ENCODE measurements at regions not wholly inside any gene's neighbourhood (a gene's known extent, or its start where the extent isn't known, plus 50 kb on each side); places are given as distances from the start of the nearest gene placed in this dataset.

- TF ChIP-seq ZGPAT (CRISPR knock-in tag; IDR thresholded peaks at IDR 0.05): peak; percentile 74
- TF ChIP-seq DMAP1 (CRISPR knock-in tag; IDR thresholded peaks at IDR 0.05): no peak
- TF ChIP-seq FOXA1 (IDR thresholded peaks at IDR 0.05): peak; percentile 80
- TF ChIP-seq FOXA1 (CRISPR knock-in tag; IDR thresholded peaks at IDR 0.05): peak; percentile 76; the same call in 1 of the 2 replicates
- TF ChIP-seq ZBTB25 (CRISPR knock-in tag; IDR thresholded peaks at IDR 0.05): 0 out of 2 replicates have a peak, but pooled peaks have one; percentile 48
- TF ChIP-seq ZNF264 (CRISPR knock-in tag; IDR thresholded peaks at IDR 0.05): 0 out of 2 replicates have a peak, but pooled peaks have one; percentile 51
- no peak for TF ChIP-seq HBP1 (CRISPR knock-in tag; IDR thresholded peaks at IDR 0.05; ENCODE audit: low read depth)
- peak; percentile 82; the same call in 1 of the 2 replicates for TF ChIP-seq HNF1A (IDR thresholded peaks at IDR 0.05; ENCODE audit: low read depth)
- TF ChIP-seq HNF1A (CRISPR knock-in tag; IDR thresholded peaks at IDR 0.05; ENCODE audit: borderline replicate concordance): peak; percentile 79; the same call in 1 of the 2 replicates
- TF ChIP-seq CEBPG (CRISPR knock-in tag; IDR thresholded peaks at IDR 0.05): peak; percentile 80
- no peak for TF ChIP-seq ZFAT (CRISPR knock-in tag; conservative IDR thresholded peaks at IDR 0.05)
- TF ChIP-seq TEAD2 (CRISPR knock-in tag; IDR thresholded peaks at IDR 0.05): no peak
- TF ChIP-seq NR2C2 (CRISPR knock-in tag; IDR thresholded peaks at IDR 0.05; ENCODE audit: borderline replicate concordance): no peak
- TF ChIP-seq ZNF784 (CRISPR knock-in tag; IDR thresholded peaks at IDR 0.05; ENCODE audit: borderline replicate concordance): no peak
- TF ChIP-seq MYPOP (CRISPR knock-in tag; IDR thresholded peaks at IDR 0.05): no peak; the same call in 1 of the 2 replicates
- TF ChIP-seq MAF1 (CRISPR knock-in tag; IDR thresholded peaks at IDR 0.05; ENCODE audit: borderline replicate concordance): no peak
- TF ChIP-seq ATF1 (CRISPR knock-in tag; IDR thresholded peaks at IDR 0.05): no peak
- no peak for TF ChIP-seq KMT2A (CRISPR knock-in tag; IDR thresholded peaks at IDR 0.05)
- no peak for TF ChIP-seq ETV5 (CRISPR knock-in tag; IDR thresholded peaks at IDR 0.05; ENCODE audit: borderline replicate concordance)
- 0 out of 2 replicates have a peak, but pooled peaks have one; percentile 26 for TF ChIP-seq ZNF878 (CRISPR knock-in tag; IDR thresholded peaks at IDR 0.05)
Measured at GRCh38 chr14:38605193-38606114, 349.6 kb upstream of the CLEC14A start (continued).

All from HepG2 (cell line).